Smooth muscle cell (in vitro differentiated cells): ENCODE measurements at regions not wholly inside any gene's neighbourhood (a gene's known extent, or its start where the extent isn't known, plus 50 kb on each side); places are given as distances from the start of the nearest gene placed in this dataset.

Experiments used
- DNase-seq: peaks from one replicate; lab custom pipeline; 2025; ENCODE audit not compliant: unreplicated experiment; lab: John Stamatoyannopoulos, UW
- H2AFZ ChIP-seq: fragments of 200-600 bp; sonication (generic); 2 replicates; pipeline ENCODE4 v1.6.0; 2016; ENCODE audit warnings: antibody characterized with exemption, low read depth, mild to moderate bottlenecking
- H3F3A ChIP-seq: fragments of 200-600 bp; sonication (generic); 2 replicates; pipeline ENCODE4 v1.6.0; 2017; ENCODE audit warnings: antibody characterized with exemption, low read depth
- H3K27ac ChIP-seq: fragments of 200-600 bp; sonication (generic); 2 replicates; pipeline ENCODE4 v1.5.1; 2016; ENCODE audit warnings: low read depth, mild to moderate bottlenecking
- H3K27me3 ChIP-seq: fragments of 200-600 bp; sonication (generic); 2 replicates; pipeline ENCODE4 v1.6.1; 2016; ENCODE audit warnings: low read depth, mild to moderate bottlenecking
- H3K36me3 ChIP-seq: fragments of 200-600 bp; sonication (generic); 2 replicates; pipeline ENCODE4 v1.5.1; 2016; ENCODE audit warnings: low read depth
- H3K4me1 ChIP-seq: fragments of 200-600 bp; sonication (generic); 2 replicates; pipeline ENCODE4 v1.5.1; 2016; ENCODE audit warnings: low read depth
- H3K4me2 ChIP-seq: fragments of 200-600 bp; sonication (generic); 2 replicates; pipeline ENCODE4 v1.6.0; 2016; ENCODE audit warnings: mild to moderate bottlenecking
- H3K4me3 ChIP-seq: fragments of 200-600 bp; sonication (generic); 2 replicates; pipeline ENCODE4 v1.5.1; 2016; ENCODE audit warnings: mild to moderate bottlenecking
- H3K79me2 ChIP-seq: fragments of 200-600 bp; sonication (generic); 2 replicates; pipeline ENCODE4 v1.6.0; 2016; ENCODE audit warnings: low read depth, mild to moderate bottlenecking
- H3K9ac ChIP-seq: fragments of 200-600 bp; sonication (generic); 2 replicates; pipeline ENCODE4 v1.6.0; 2016; ENCODE audit warnings: low read depth
- H3K9me3 ChIP-seq: fragments of 200-600 bp; sonication (generic); replicated peaks from 2 replicates; pipeline ENCODE4 v1.5.1; 2016; ENCODE audit warnings: low read depth
- H4K20me1 ChIP-seq: fragments of 200-600 bp; sonication (generic); 2 replicates; pipeline ENCODE4 v1.6.0; 2016; ENCODE audit warnings: low read depth
- CTCF ChIP-seq: fragments of 200-600 bp; sonication (generic); IDR thresholded peaks from 2 replicates; pipeline ENCODE4 v1.5.1; 2017; ENCODE audit warnings: borderline replicate concordance, mild to moderate bottlenecking, antibody characterized with exemption; ENCODE audit not compliant: insufficient read depth, poor library complexity, severe bottlenecking
- WGBS: methylation state at CpG from one replicate; pipeline ENCODE4 v1.1.7; 2016; ENCODE audit warnings: low lambda C conversion rate; 5-methylcytosine and 5-hydroxymethylcytosine counted together

GRCh38 chr12:53808023-53808705 lies 56.4 kb upstream of the CISTR start:
- Histone ChIP-seq H3F3A (no peaks in the 10 kb centered on the region), H3K4me1 (no peaks in the 10 kb centered on the region), H3K27ac (no peak overlapping the region), H3K36me3 (no peaks in the 10 kb centered on the region), H3K9ac (no peak overlapping the region), H4K20me1 (no peaks in the 10 kb centered on the region), H3K4me2 (no peak overlapping the region), H3K27me3 (peaks cover 47% of the 10 kb centered on the region), H3K4me3 (no peak overlapping the region), H2AFZ (no peak overlapping the region), H3K9me3 (no peaks in the 10 kb centered on the region), H3K79me2 (no peaks in the 10 kb centered on the region)
- WGBS: 83% methylated on average over 5 of the region's 5 CpGs
- TF ChIP-seq CTCF: no peak
- DNase-seq: no peak

- no peak overlapping the region for H2AFZ ChIP-seq
- peaks cover 56% of the 10 kb centered on the region for H3K27me3 ChIP-seq
- no peak for DNase-seq
- no peaks in the 10 kb centered on the region for H3K36me3 ChIP-seq
- no peaks in the 10 kb centered on the region for H3K9me3 ChIP-seq
- H3F3A ChIP-seq: no peaks in the 10 kb centered on the region
- no peak for TF ChIP-seq CTCF
- H3K4me3 ChIP-seq: no peak overlapping the region
- no peak overlapping the region for H3K27ac ChIP-seq
- H3K9ac ChIP-seq: no peak overlapping the region
- H4K20me1 ChIP-seq: no peaks in the 10 kb centered on the region
- no peaks in the 10 kb centered on the region for H3K4me1 ChIP-seq
- no peaks in the 10 kb centered on the region for H3K79me2 ChIP-seq
- 61% methylated on average over 3 of the region's 3 CpGs for WGBS
- H3K4me2 ChIP-seq: no peak overlapping the region
These were observed 57.2 kb upstream of the CISTR start for GRCh38 chr12:53809005-53809404.

DNA sequence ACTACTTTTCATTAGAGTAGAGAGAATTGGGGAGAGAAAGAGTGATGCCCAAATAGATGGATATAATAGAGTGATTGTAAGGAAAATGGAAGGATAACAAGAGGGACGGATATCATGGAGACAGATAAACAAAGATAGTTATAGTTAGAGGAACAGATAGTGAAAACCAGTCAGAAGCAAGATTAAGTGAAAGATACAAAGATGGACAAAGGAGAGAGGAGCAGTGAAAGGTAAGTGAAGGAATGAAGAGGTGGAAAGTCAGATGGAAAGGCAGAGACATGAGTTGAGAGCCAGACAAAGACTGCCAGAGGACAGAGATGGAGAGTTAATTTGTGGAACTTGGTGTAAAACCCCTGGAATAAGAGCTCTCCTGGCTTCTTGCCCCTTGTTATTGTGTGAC lies 59.2 kb upstream of the CISTR start:
- H3K36me3 ChIP-seq: no peaks in the 10 kb centered on the region
- peaks cover 59% of the 10 kb centered on the region for H3K27me3 ChIP-seq
- H3K9me3 ChIP-seq: no peaks in the 10 kb centered on the region
- H3K4me1 ChIP-seq: no peaks in the 10 kb centered on the region
- no peak for DNase-seq
- H3K27ac ChIP-seq: no peak overlapping the region
- no peak for TF ChIP-seq CTCF
- no peak overlapping the region for H3K4me2 ChIP-seq
- WGBS: 84% methylated on average over 1 of the region's 1 CpG
- no peak overlapping the region for H2AFZ ChIP-seq
- no peaks in the 10 kb centered on the region for H3K79me2 ChIP-seq
- H3K4me3 ChIP-seq: no peak overlapping the region
- no peaks in the 10 kb centered on the region for H3F3A ChIP-seq
- H4K20me1 ChIP-seq: no peaks in the 10 kb centered on the region
- H3K9ac ChIP-seq: no peak overlapping the region

DNA sequence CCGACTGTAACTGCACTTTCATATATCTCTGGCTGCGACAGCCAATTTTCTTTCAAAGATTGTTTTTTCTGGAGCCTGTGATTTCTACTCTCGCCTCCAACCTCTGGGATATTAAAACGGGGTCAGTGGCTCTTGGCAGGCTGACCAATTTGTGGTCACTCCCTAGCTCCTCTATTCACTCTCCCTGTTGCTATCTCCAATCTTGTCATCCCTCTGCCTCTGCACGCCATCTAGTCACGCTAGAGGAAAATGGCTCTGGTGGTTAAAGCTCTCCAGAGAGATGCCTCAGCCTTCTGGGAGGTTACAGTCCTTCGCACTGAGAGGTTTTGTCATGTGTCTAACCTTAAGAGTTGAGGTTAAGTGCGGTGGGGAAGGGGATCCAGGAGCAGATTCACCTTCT lies 59.8 kb upstream of the CISTR start:
- Histone ChIP-seq H3K79me2 (no peaks in the 10 kb centered on the region), H3K4me2 (no peak overlapping the region), H4K20me1 (no peaks in the 10 kb centered on the region), H3K4me3 (no peak overlapping the region), H3K9me3 (no peaks in the 10 kb centered on the region), H3K9ac (no peak overlapping the region), H3K27ac (no peak overlapping the region), H3K4me1 (no peaks in the 10 kb centered on the region), H2AFZ (no peak overlapping the region), H3K36me3 (no peaks in the 10 kb centered on the region), H3K27me3 (peaks cover 60% of the 10 kb centered on the region), H3F3A (no peaks in the 10 kb centered on the region)
- no peak for TF ChIP-seq CTCF
- no peak for DNase-seq
- 65% methylated on average over 8 of the region's 8 CpGs for WGBS
